NT2/D1 (cell line): ENCODE measurements at regions not wholly inside any gene's neighbourhood (a gene's known extent, or its start where the extent isn't known, plus 50 kb on each side); places are given as distances from the start of the nearest gene placed in this dataset.

Experiments used
- YY1 ChIP-seq: IDR thresholded peaks from 2 replicates; pipeline ENCODE4 v1.6.1; 2011; ENCODE audit not compliant: insufficient read length, insufficient read depth
- ZNF274 ChIP-seq: IDR thresholded peaks from 2 replicates; pipeline ENCODE4 v1.6.1; 2011; ENCODE audit warnings: mild to moderate bottlenecking, low read depth, low read length

DNA sequence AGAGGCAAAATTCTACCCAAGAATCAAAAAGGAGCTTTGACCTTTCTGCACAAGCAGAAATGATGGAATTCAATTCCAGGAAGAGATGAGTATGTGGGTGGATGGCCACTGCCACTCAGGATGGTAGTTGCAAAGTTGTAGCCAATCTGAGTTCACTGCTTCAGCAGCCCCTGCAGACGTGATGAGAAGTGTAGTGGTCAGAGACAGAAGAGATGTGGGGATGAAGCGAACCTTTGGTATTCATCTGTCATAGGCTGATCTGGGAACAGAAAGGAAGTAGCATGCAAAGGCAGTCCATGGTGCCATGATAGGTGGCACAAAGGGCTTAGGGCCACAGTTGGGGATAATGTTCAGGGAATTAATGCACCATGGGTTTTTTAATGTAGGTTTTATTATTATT lies 81.1 kb upstream of the PGBD5 start:
- TF ChIP-seq YY1 (no peak), ZNF274 (no peak)
